NCI-H2171 (cell line): ENCODE measurements at regions not wholly inside any gene's neighbourhood (a gene's known extent, or its start where the extent isn't known, plus 50 kb on each side); places are given as distances from the start of the nearest gene placed in this dataset.
"Not testable (repeated sequence)": the region's sequence is repeated elsewhere in the genome, so short reads cannot be mapped to it uniquely, and the experiment has no call there.

ENCODE experiments used
- DNase-seq: peaks from one replicate; lab custom pipeline; 2025; lab: John Stamatoyannopoulos, UW

- DNase-seq: no peak
These were observed 923.2 kb downstream of the LTN1 start for GRCh38 chr21:28069450-28069923.

DNA sequence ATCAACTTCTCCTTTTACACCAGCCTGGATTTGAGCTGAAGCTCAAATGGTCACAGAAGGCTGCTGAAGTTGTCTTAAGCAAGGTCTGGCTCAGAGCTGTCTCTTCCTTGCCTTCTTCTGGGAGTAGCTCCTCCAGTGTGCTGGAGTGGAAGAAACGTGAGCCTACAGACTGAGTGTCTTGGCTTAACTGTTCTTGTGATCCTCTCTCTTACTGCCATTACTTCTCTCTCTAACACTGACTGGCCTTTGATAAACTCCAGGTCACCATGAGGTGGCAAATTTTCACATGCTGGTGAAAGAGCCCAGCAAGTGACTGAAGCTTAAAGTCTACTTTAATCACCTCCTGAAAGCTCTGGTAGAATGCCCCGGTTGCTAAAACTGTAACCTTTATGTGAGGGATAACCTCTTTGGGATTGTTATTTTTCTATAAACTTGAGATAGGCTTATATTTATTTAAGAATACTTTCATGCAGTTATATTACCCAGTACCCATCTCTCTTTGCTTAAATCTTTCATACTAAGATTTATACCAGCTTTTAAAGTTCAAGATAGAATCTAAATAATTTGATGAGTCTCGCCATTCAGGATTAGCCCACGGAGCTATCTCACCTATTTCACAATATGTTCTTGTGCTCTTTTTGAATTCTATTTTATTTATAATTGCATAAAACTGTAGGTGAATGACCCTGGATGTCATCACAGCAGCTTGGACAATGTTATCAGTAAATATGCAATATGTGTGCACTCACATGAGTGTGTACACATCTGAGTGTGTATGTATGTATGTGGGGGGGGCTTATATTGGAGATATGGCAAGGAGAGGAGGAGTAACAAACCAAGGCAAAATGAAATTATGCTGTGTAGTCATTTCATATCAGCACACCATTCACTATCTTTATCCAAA is 924.0 kb downstream of the LTN1 start:
- DNase-seq: no peak

DNA sequence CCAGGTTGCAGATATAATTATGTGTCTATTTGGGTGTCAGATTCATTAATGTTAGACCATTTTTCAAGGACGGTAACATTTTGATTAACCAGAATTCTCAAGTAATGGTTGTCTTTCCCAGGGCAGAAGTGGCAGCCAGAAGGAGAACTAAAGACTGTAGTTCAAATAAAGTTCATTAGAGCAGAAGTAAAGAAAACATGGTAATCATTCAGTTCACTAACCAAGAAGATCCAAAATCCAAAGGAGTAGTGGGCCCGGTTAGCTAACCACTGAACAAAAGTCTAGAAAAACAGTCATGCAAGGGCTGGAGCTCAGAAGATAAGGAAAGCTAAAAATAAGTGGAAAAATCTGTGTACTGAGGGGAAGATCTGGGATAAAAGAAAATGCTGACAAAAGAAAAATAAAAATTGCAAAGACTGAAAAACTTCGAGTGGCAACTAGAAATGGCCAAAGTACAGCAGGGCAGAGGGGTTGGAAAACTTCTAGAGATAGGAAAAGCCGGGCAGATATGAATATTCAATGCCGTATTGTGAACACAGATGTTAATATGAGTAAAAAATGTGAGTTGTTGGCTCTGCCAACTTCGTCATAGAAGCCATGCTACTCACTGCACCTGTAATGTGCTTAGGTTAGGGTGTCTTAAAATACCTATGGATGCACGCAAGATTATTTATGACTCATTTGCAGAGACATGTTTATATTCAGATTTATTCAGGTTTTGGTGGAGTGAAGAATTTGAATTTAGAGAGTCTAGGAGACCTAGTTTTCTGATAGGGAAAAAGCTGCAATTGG is 925.9 kb downstream of the LTN1 start:
- no peak for DNase-seq

- no peak for DNase-seq
These were observed 926.6 kb downstream of the LTN1 start for GRCh38 chr21:28066076-28066475.

DNA sequence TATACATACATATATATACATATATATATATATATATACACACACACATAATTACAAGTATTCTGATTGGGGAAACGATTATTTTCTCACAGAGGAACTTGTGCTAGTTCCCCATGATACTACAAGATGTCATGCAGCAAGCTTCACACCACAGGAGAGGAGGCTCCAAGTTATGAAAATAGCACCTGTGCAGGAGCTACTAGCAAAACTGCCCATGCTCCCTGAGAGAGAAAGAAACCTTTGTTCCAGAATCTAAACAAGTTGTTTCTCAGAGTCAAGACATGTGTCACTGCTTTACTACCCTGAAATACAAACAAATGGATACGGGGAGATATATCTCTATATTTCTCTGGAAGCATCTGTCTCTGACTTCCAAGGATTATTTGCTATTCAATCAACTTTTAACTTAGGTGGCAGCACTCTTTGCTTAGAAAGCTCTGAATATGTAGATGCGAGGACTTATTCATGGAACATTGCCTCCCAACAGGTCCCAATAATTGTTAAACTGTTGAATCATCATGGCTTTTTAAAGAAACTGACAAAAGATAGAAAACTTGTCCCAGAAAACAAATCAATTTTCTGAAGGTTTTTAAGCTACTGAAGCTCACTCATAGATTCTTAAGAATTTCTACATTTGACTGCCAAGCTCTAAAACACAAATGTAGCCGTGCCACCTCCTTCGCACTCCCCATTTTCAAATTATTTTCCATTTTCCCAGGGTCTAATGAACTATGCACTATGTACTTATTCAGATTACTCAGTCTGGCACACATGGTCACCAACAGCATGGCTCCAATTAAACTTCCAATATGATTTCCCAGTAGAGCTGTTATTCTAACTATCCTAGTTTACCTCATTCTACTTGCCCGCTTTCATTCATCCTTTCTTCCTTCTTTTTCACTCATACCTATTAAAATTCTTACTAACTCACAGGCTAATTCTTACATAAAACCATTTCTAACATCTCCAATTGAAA is 929.1 kb downstream of the LTN1 start:
- no peak for DNase-seq

- not testable (repeated sequence) for DNase-seq
These were observed 939.7 kb downstream of the LTN1 start for GRCh38 chr21:28052956-28053355.

GRCh38 chr21:28051649-28052048 is 941.0 kb downstream of the LTN1 start:
- not testable (repeated sequence) for DNase-seq

DNA sequence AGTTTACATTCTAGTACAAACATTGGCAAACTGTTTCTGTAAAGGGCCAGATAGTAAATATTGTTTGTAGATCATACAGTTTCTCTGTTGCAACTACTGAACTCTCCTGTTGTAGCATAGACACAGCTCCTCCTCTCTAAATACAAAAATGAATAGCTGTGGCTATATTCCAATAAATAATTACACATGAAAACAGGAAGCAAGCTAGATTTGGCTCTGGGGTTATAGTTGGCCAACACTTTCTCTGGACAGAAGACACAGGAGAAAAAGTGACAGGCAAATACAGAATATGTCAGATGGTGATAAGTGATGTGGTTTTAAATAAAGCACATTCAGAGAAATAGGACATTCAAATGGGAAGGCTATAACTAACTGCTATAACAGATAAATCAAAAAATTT is 957.0 kb downstream of the LTN1 start:
- not testable (repeated sequence) for DNase-seq

DNA sequence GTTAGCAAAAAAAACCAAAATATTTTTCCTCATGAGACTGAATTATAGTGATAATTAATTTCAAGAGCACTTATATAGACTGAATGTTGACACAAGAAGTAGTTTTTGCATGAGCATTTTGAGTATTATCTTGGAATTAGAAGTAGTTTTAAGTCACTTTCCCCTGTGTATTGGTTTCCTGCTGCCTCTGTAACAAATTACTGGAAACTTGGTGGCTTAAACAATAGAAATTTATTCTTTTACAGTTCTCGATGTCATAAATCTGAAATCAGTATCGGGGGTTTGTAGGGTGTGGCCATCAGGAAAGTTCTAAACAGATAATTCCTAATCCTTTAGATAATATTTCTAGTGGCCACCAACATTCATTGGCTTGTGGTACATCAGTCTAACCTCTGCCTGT is 957.8 kb downstream of the LTN1 start:
- not testable (repeated sequence) for DNase-seq

DNA sequence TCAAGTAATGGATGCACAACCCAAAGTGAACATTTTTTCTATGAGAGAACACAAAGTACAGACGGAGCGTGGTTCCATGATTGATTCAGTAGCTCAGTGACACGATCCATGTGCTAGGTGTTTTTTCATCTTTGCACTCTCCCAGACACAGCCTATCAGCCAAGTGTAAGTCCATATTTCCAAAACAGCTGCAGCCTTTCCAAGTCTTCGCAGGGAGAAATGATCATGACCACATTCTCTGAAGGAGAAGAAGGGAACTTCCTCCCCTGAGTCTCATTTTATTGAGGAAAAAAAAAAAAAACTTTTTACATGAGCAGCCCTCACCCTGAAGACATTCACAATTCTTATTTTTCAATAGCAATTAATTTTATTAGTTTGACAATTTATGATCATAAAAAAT is 958.3 kb downstream of the LTN1 start:
- not testable (repeated sequence) for DNase-seq

DNA sequence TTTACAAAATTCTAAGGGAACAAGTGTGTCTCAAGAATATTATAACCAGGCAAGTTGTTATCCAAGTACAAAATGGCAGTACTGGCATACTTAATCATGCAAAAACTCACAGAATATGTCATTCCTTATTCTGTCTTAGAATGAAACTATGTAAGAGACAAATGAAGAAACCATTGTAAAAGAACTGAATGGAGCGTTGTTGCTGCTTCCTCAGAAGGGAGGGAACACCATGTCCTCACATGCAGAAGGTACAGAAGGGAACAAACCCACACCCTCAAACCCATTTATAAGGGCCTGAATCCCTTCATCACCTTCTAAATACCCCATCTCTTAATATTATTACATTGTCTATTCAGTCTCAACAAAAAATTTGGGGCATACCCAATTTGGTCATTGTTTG is 960.0 kb downstream of the LTN1 start:
- DNase-seq: not testable (repeated sequence)

- DNase-seq: not testable (repeated sequence)
These were observed 961.6 kb downstream of the LTN1 start for GRCh38 chr21:28031066-28031465.

GRCh38 chr21:28025111-28025510 is 967.6 kb downstream of the LTN1 start:
- DNase-seq: no peak

GRCh38 chr21:28018741-28019669 is 973.7 kb downstream of the LTN1 start:
- no peak for DNase-seq

GRCh38 chr21:28018213-28018612 is 974.5 kb downstream of the LTN1 start:
- no peak for DNase-seq

DNA sequence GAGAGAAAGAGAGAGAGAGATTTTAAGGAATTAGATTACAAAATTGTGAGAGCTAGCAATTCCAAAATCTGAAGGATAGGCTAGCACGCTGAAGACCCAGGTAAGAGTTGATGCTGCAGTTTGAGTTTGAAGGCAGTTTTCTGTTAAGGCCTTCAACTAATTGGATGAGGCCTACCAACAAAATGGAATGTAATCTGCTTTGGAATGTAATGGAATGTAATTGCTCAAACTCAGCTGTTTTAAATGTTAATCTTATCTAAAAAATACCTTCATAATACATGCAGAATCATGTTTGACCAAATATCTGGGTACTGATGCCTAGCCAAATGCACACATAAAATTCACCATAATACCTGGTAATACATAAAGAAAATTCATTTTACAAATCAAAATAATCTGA is 976.1 kb downstream of the LTN1 start:
- DNase-seq: no peak

- DNase-seq: not testable (repeated sequence)
These were observed 979.6 kb downstream of the LTN1 start for GRCh38 chr21:28013123-28013522.

DNA sequence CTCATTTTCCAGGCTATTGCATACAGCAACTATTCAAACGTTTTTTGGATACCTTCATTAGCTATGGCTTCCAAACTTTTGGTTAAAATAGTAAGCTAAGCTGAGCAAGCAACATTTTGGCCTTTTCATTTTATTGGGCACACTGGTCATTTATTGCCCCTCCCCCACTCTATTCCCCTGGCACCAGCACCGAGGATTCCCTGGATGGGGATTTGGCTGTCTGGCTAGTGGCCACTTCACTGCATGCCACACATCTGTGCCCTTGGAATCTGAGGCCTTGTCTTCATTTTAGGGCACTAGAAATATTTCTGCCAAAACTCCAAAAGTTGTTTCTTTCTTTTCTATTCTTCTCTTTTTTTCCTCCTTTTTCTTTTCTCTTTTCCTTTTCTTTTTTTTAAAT is 980.7 kb downstream of the LTN1 start:
- DNase-seq: not testable (repeated sequence)

DNA sequence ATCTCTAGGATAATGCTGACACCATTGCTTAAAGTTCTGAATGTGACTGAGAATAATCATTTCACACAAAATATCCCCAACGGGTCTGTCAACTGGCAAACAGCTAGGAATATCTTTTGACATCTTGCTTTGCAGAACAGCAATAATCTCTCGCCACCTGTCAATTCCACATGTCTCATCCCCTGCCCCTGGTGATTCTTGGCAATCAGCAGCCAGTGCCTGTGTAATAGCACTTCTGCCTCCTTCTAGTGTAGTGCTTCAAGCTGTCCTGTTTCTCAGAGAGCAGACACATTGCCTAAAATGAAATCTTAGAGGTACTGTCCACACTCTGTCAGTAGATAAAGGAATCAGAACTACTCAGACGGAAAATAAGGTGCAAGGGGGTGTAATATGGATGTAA is 984.4 kb downstream of the LTN1 start:
- DNase-seq: peak; percentile 13

- DNase-seq: not testable (repeated sequence)
These were observed 989.0 kb downstream of the LTN1 start for GRCh38 chr21:28003627-28004026.

GRCh38 chr21:27996906-27997305 is 995.8 kb downstream of the LTN1 start:
- DNase-seq: not testable (repeated sequence)
